GM21528 (cell line): ENCODE measurements at regions not wholly inside any gene's neighbourhood (a gene's known extent, or its start where the extent isn't known, plus 50 kb on each side); places are given as distances from the start of the nearest gene placed in this dataset.
"Not testable (repeated sequence)": the region's sequence is repeated elsewhere in the genome, so short reads cannot be mapped to it uniquely, and the experiment has no call there.

Source experiments
- ATAC-seq: cut with Tn5 transposase; IDR thresholded peaks from one replicate; pipeline ENCODE4 v1.9.1; 2021; ENCODE audit warnings: mild to moderate bottlenecking, moderate library complexity; ENCODE audit not compliant: unreplicated experiment, low FRiP score

DNA sequence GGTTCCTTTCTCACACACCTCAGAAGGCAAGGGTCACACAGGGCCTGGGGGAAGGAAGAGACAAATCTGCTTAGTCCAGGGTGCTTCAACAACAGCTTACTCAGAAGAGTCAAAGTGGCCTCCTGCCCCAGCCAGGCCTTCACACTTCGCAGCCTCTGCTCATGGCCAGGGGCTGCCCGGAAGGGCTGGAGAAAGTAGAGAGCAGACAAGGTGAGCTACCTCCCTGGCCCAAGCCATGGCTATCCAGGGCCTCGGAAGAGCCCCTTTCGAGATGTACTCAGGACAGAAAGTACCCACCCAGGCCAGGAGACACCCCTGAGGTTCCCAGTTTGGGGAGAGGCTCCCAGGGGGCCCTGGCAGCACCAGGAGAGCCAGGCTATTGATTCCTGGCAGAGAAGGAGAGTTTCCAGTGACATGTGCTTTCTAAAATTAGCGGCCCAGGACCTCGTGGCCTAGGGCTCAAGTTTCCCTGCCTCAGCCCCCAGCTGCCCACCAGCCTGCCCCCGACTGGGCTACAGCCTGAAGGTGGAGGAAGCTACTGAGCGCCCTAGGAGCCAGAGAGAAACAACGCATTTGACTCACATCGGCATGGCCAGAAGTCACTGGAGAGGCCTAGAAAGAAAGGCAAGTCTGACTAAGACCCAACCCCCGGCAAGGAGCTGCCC, 533.2 kb downstream of the TP53TG3F start:
- ATAC-seq = not testable (repeated sequence)

DNA sequence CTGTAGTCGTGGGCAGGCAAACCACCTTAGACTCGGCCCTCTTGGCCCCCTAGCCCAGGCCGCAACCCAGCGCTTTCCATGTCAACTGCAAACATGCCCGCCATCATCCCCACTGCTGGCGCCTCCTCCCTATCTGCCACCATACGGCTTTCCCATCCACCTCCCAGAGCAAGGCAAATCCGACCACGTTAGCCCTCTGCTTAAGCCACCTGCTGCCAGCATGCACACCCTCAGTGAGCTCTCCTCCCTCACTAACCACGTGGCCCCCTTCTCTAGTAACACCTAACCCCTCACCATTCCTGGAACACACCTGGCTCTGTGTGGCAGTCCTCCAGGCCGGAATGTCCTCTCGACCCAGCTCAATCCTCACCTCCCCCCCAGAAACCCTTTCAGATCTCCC, 534.8 kb downstream of the TP53TG3F start:
- ATAC-seq = not testable (repeated sequence)

DNA sequence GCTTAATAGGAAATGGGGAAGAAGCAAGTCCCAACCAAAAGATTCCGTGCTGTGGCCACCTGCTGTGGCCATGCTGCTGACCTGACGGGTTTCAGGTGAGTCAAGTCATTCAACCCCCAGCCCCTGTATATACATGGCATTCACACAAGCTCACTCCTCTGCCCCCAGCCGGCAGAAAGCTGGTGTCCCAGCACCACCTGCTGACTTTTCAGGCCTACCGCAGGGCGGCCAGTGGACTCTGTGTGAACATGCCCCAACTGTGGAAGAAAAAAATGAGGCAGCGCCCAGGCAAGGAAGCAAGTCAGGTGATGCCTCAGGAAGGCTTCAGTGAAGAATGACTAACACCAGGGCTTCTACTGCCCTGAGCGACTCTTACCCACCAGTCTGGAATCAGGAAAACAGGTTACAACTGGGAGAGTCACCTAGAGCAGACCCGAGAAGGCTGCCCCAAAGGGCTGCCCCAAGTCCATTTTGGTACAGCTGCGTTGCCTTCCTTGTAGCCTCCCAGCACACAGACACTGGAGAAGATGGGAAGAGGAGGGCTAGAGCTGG, 536.5 kb downstream of the TP53TG3F start:
- not testable (repeated sequence) for ATAC-seq

DNA sequence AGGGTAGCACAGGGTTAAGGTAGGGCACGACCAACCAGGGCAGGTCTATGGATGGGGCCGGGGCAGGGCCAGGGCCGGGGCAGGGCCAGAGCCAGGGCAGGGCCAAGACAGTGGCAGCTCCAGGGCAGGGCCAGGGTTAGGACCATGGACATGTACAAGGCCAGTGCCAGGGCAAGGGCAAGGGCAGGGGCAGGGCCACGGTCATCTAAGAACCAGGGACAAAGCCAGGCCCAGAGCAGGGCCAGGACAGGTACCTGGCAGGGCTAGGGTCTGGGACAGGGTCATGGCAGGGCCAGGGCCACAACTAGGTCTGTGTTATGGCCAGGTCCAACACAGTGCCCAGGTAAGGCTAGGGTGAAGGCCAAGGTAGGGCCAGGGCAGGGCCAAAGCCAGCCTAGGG, 541.8 kb downstream of the TP53TG3F start:
- ATAC-seq = not testable (repeated sequence)

DNA sequence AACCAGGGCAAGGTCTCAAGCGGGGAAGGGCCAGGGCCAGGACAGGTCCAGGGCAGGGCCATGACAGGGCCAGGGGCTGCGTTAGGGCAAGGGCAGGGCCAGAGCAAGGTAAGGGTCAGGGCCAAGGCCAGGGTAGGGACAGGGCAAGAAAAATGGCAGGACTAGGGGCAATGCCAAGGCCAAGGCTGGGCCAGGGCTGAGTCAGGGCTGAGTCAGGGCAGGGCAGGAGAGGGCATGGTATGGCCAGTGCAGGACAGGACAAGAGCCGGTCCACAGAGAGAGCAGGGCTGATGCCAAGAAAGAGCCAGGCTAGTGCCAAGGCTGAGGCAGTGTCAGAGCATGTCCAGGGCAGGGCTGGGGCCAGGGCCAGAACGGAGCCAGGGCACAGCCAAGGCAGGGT, 542.5 kb downstream of the TP53TG3F start:
- ATAC-seq = not testable (repeated sequence)

DNA sequence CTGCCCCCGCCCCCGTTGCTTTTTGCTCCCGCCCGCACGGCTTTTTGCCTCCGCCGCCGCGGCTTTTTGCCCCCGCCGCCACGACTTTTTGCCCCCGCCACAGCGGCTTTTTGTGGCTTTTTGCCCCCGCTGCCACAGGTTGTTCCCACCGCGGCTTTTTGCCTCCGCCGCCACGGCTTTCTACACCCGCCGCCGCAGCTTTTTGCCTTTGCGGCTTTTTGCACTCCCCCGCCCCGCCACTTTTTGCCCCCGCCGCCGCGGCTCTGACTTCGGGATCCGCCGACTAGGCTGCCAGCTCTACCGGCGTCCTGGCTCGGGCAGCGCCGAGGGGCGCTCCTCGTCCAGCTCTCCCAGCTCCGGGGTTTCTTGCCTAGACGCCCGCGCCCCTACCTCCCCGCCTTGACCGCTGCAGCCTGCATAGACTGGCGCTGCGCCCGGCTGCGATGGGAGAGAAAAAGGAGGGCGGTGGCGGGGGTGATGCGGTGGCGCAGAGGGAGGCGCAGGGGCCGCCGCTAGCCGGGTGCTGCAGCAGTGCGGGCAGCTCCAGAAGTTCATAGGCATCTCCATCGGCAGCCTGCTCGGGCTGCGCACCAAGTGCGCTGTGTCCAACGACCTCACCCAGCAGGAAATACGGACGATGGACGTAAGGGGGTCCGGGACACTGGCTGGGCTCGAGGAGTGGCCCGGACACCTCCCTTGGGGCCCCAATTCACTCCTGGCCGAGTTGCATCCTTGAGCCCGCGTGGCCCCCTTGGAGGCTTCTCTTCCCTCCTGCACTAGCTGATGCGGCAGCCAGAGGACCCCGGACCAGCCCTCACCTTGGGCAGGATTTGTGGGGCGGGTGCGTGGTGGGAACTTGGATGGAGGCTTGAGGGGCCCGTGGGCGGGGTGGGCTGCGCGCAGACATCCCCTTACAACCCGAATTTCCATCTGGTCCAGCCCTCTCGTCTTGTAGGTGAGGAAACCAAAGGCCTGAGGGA, 555.7 kb downstream of the TP53TG3F start:
- not testable (repeated sequence) for ATAC-seq

DNA sequence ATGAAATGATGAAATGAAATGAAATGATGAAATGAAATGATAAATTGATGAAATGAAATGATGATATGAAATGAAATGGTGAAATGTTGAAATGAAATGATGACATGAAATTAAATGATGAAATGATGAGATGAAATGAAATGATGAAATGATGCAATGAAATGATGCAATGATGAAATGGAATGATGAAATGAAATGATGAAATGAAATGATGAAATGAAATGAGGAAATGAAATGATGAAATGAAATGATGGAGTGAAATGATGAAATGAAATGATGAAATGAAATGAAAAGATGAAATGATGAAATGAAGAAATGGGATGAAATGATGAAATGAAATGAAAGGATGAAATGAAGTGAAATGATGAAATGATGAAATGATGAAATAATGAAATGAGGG, 558.9 kb downstream of the TP53TG3F start:
- ATAC-seq = not testable (repeated sequence)

DNA sequence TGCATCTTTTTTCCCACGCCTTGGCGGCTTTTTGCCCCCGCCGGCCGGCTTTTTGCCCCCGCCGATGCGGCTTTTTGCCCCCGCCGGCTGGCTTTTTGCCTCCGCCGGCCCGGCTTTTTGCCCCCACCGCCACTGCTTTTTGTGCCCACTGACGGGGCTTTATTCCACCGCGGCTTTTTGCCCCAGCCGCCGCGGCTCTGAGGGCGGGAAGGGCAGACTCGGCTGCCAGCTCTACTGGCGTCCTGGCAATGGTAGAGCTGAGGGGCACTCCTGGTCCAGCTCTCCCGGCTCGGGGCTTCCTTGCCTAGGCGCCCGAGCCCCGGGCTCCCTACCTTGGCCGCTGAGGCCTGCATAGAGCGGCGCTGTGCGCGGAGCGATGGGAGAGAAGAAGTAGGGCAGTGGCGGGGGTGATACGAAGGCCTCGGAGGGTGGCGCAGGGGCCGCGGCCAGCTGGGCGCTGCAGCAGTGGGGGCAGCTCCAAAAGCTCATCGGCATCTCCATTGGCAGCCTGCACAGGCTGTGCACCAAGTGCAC, 591.4 kb downstream of the TP53TG3F start:
- ATAC-seq = no peak

DNA sequence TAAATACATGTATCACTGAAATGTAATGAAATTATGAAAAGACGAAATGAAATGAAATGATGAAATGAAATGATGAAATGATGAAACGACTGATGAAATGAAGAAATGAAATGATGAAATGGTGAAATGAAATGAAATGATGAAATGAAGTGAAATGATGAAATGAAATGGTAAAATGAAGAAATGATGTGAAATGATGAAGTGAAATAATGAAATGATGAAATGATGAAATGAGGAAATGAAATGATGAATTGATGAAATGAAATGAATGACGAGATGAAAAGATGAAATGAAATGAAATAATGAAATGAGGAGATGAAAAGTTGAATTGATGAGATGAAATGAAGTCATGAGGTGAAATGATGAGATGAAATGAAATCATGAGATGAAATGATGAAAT, 594.7 kb downstream of the TP53TG3F start:
- no peak for ATAC-seq

DNA sequence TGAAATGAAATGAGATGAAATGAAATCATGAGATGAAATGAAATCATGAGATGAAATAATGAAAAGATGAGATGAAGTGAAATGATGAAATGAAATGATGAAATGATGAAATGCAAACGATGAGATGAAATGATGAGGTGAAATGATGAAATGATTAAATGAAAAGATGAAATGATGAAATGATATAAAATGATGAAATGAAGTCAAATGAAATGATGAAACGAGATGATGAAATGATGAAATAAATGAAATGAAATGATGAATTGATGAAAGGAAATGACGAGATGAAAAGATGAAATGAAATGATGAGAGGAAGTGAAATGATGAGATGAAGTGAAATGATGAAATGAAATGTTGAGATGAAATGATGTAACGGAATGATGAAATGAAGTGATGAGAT, 595.6 kb downstream of the TP53TG3F start:
- ATAC-seq = no peak

DNA sequence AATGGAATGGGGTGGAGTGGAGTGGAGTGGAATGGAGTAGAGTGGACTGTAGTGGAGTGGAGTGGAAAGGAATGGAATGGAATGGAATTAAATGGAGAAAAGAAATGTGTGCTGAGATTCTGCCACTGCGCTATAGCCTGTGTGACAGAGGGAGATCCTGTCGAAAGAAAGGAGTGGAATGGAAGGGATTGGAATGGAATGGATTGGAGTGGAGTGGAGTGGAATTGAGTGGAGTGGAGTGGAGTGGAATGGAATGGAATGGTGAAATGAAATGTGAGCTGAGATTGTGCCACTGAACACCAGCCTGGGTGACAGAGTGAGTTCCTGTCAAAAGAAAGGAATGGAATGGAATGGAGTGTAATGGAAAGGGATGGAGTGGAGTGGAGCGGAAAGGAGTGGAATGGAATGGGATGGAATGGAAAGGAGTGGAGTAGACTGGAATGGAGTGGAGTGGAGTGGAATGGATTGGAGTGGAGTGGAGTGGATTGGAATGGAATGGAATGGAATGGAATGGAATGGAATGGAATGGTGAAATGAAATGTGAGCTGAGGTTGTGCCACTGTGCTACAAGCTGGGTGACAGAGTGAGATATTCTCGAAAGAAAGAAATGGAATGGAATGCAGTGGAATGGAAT, 603.3 kb downstream of the TP53TG3F start:
- ATAC-seq = peak; percentile 80

DNA sequence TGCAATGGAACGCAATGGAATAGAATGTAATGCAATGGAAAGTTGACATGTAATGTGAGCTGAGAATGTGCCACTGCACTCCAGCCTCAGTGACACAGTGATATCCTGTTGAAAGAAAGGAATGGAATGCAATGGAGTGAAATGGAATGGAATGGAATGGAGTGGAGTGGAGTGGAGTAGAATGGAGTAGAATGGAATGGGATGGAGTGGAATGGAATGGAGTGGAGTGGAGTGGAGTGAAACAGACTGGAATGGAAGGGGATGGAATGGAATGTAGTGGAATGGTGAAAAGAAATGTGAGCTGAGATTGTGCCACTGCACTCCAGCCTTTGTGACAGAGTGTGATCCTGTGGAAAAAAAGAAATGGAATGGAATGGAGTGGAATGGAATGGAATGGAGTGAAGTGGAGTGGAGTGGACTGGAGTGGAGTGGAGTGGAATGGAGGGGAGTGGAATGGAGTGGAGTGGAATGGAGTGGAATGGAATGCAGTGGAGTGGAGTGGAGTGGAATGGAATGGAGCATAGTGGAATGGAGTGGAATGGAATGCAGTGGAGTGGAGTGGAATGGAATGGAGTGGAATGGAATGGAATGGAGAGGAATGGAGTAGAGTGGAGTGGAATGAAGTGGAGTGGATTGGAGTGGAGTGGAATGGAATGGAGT, 604.2 kb downstream of the TP53TG3F start:
- not testable (repeated sequence) for ATAC-seq

DNA sequence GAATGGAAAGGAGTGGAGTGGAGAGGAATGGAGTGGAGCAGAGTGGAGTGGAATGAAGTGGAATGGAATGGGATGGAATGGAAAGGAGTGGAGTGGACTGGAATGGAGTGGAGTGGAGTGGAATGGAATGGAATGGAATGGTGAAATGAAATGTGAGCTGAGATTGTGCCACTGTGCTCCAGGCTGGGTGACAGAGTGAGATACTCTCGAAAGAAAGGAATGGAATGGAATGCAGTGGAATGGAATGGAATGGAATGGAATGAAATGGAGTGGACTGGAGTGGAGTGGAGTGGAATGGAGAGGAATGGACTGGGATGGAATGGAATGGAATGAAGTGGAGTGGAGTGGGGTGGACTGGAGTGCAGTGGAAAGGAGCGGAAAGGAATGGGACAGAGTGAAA, 605.2 kb downstream of the TP53TG3F start:
- ATAC-seq = not testable (repeated sequence)

DNA sequence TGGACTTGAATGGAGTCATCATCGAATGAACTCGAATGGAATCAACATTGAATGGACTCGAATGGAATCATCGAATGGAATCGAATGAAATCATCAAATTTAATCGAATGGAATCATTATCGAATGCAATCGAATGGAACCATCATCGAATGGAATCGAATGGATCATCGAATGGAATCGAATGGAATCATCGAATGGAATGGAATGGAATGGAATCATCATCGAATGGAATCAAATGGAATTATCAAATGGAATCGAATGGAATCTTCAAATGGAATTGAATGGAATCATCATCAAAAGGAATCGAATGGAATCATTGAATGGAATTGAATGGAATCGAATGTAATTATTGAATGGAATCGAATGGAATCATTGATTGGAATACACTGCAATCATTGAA, 610.3 kb downstream of the TP53TG3F start:
- not testable (repeated sequence) for ATAC-seq

DNA sequence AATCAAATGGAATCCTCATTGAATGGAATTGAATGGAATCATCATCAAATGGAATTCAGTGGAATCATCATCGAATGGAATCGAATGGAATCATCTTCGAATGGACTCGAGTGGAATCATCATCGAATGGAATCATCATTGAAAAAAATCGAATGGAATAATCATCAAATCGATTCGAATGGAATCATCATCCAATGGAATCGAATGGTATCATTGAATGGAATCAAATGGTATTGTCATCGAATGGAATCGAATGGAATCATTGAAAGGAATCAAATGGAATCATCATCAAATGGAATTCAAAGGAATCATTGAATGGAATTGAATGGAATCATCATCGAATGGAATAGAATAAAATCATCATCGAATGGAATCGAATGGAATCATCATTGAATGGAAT, 619.3 kb downstream of the TP53TG3F start:
- ATAC-seq = no peak

DNA sequence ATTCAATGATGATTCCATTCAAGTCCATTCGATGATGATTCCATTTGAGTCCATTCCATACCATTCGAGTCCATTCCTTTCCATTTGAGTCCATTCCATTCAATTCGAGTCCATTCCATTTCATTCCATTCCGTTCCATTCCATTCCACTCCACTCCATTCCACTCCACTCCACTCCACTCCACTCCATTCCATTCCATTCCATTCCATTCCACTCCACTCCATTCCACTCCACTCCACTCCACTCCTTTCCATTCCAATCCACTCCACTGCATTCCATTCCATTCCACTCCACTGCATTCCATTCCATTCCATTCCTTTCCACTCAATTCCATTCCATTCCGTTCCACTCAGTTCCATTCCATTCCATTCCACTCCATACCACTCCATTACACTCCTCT, 625.6 kb downstream of the TP53TG3F start:
- ATAC-seq = not testable (repeated sequence)

DNA sequence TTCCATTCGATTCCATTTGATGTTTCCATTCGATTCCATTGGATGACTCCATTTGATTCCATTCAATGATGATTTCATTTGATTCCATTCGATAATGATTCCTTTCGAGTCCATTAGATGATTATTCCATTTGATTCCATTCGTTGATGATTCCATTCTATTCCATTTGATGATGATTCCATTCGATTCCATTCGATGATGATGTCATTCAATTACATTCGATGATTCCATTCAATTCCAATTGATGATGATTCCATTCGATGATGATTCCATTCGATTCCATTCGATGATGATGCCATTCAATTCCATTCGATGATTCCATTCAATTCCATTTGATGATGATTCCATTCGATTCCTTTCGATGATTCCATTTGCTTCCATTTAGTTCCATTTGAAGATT, 635.6 kb downstream of the TP53TG3F start:
- not testable (repeated sequence) for ATAC-seq

DNA sequence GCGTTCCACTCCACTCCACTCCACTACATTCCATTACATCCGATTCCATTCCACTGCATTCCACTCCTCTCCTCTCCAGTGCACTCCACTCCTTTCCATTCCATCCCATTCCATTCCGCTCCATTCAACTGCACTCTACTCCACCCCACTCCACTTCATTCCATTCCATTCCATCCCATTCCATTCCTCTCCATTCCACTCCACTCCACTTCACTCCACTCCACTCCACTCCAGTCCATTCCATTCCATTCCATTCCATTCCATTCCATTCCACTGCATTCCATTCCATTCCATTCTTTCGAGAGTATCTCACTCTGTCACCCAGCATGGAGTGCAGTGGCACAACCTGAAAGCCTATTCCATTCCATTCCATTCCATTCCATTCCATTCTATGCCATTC, 637.5 kb downstream of the TP53TG3F start:
- ATAC-seq = not testable (repeated sequence)

DNA sequence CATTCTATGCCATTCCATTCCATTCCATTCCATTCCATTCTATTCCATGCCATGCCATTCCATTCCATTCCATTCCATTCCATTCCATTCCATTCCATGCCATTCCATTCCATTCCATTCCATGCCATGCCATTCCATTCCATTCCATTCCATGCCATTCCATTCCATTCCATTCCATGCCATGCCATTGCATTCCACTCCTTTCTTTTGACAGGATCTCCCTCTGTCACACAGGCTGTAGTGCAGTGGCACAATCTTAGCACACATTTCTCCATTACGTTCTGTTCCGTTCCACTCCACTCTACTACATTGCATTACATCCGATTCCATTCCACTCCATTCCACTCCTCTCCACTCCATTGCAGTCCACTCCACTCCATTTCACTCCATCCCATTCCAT, 637.9 kb downstream of the TP53TG3F start:
- ATAC-seq = not testable (repeated sequence)

DNA sequence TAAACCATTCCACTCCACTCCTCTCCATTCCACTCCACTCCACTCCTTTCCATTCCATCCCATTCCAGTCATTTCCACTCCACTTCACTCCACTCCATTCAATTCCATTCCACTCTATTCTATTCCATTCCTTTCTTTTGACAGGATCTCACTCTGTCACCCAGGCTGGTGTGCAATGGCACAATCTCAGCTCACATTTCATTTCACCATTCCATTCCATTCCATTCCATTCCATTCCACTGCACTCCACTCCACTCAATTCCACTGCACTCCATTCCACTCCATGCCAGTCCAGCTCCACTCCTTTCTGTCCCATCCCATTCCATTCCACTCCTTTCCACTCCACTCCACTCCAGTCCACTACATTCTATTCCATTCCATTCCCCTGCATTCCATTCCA, 638.6 kb downstream of the TP53TG3F start:
- ATAC-seq = not testable (repeated sequence)
